HG02884 (cell line): ENCODE measurements at regions not wholly inside any gene's neighbourhood (a gene's known extent, or its start where the extent isn't known, plus 50 kb on each side); places are given as distances from the start of the nearest gene placed in this dataset.
"Not testable (repeated sequence)": the region's sequence is repeated elsewhere in the genome, so short reads cannot be mapped to it uniquely, and the experiment has no call there.

Experiments used
- ATAC-seq: cut with Tn5 transposase; IDR thresholded peaks from one replicate; pipeline ENCODE4 v1.9.1; 2021; ENCODE audit warnings: mild to moderate bottlenecking, moderate library complexity; ENCODE audit not compliant: unreplicated experiment

GRCh38 chr16:17947165-17947564 is 389.4 kb downstream of the NPIPA8 start:
- ATAC-seq: no peak

DNA sequence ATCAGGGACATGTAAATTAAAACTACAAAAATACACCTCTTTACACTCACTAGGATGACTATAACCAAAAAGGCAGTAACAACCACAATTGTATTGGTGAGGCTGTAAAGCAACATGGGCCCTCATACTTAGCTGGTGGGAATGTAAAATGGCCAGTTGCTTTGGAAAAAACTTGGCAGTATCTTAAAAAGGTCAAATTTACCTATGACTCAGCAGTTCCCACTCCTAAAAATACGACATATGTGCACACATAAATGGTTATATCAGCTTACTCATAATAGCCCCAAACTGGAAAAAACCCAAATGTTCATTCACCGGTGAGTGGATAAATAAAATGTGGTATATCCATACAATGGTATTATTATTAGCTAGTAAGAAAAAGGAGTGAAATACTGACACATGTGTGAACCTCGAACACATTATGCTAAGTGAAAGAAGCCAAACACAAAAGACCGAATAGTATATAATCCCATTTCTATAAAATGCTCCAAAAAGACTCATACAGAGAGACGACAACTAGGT is 391.4 kb downstream of the NPIPA8 start:
- no peak for ATAC-seq

DNA sequence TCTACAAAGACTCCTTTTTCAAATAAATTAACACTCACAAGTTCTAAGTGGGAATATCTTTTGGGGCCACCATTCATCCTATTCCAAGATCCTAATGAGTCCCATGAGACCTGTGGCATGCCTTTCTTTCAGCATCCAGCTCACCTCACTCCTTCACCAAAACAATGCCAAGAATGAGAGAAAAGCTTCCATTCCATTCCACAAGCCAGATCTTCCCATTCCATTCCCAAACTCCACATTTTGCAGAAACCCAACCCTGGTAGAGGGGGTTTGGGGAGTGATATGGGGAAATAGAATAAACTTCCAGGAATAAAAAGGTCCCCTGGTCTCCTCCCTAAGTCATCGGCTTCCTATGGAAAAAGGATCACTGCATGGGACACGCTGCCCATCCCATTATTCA is 392.2 kb downstream of the NPIPA8 start:
- no peak for ATAC-seq

DNA sequence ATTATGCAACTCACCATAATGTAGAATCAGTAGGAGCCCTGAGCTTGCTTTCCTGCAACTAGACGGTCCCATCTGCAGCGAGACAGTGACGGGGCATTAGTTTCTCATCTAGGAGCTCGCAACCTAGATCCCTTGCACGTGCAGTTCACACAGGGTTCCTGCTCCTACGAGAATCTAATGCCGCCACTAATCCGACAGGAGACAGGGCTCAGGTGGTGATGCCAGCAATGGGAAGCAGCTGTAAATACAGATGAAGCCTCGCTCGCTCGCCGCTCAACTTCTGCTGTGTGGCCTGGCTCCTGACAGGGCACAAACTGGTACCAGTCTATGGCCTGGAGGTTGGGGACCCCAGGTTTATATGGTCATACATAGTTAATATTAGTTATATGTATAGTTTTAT is 394.5 kb downstream of the NPIPA8 start:
- no peak for ATAC-seq

- no peak for ATAC-seq
These were observed 395.8 kb downstream of the NPIPA8 start for GRCh38 chr16:17940584-17941364.

GRCh38 chr16:17939723-17940122 is 396.8 kb downstream of the NPIPA8 start:
- peak; percentile 42 for ATAC-seq

GRCh38 chr16:17939122-17939536 is 397.4 kb downstream of the NPIPA8 start:
- ATAC-seq: peak; percentile 52

DNA sequence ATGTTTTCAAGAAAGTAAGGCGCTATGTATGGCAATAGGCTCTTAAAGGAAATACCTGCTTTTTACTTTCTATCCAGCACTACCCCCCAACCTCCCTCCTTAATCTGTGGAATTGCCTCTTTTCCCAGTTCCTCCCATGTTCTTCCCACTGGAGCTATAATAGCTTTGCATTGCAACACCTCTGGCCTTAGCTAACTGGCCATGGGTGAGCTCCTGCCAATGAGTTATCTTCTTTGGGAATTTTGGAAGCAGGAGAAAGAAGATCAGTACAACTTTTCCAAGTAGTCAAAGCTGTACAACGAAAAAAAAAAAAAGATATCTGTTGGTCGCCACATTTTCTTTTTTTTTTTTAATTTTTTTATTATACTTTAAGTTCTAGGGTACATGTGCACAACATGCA is 398.0 kb downstream of the NPIPA8 start:
- no peak for ATAC-seq

DNA sequence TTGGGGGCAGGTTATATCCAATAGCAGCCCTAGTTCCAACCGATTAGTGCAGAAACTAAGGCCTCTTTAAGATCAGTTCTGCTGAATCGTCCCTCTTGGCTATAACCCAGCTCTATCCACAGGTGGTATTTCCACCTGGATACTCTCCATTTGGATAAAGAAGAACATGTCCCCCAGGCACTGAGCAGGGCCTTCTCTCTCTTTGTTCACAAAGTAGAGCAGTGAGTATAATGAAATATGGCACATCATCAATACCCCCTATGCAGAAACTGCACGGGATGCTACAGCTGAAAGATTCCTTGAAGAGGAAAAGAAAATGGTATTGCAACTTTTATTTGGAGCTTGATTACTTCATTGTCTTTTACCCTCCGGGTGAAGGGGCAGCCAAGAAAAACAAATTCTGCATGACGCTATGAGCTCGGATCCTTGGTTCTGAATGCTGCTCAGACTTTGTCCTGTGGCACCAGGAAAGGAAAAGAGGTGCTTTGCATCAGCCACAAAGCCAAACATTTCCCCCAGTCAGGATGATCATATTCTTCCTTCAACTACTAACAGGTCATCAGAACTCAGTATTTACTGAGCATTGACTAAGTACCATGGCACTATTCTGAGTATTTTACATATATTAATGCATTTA is 399.7 kb downstream of the NPIPA8 start:
- no peak for ATAC-seq

GRCh38 chr16:17930280-17930679 is 406.3 kb downstream of the NPIPA8 start:
- no peak for ATAC-seq

GRCh38 chr16:17926866-17927399 is 409.6 kb downstream of the NPIPA8 start:
- ATAC-seq: no peak

GRCh38 chr16:17926461-17926860 is 410.1 kb downstream of the NPIPA8 start:
- no peak for ATAC-seq

GRCh38 chr16:17925761-17926160 is 410.8 kb downstream of the NPIPA8 start:
- ATAC-seq: no peak

GRCh38 chr16:17921357-17921978 is 415.1 kb downstream of the NPIPA8 start:
- ATAC-seq: no peak

DNA sequence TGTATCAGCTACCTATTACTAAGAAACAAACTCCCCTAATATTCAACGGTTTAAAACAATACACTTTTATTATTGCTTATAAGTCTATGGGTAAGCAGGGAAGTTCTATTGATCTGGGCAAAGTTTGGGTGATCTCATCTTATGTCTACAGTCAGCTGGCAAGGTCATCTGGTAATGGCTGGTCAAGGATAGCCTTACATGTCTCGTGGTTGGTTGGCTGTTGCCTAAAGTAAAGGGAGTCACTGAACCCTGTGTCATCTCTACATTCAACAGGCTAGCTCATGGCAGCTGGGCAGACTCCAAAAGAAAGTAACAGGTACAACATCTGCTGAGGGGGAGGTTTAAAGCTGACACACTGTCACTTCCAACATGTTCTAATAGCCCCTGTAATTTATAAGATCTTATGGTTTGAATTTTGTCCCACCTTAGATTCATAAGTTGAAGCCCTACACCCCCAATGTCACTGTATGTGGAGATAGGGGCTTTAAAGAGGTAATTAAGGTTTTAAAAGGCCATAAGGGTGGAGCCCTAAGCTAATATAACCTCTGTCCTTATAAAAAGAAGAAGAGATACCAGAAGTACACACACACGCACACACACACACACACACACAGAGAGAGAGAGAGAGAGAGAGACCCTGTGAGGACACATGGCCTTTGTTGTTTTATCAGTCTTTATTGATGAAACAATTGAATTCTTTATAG is 419.1 kb downstream of the NPIPA8 start:
- no peak for ATAC-seq

DNA sequence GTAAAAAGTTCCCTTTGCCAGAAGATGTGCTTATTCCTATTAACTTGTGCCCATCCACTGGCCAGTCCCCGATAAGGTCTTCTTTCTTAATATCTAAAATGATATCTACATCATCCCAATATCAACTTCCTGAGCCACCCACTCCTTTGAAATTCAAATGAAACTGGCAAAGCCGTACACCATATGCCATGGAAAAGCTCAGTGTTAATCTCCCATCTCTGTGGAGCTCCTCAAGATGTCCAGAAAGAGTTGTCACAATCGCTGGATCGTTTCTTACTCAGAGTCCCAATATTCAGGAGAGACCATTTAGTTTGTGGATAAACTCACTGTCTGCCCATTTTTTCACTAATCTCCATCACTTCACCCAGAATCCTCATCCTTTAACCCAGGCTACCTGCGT is 420.7 kb downstream of the NPIPA8 start:
- ATAC-seq: no peak

DNA sequence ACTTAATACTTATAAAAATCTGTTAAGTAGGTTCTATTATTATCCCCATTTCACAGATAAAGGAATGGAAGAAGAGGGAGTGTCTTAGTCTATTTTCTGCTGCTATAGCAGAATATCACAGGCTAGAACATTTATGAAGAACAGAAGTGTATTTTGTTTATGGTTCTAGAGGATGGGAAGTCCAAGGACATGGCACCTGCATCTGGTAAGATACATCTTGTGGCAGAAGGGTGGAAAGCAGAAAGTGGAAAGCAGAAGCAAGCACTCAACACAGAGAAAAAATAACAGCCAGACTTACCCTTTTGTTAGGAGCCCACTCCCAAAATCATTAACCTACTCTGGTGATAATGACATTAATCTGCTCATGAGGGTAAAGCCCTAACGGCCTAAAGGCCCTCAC is 422.4 kb downstream of the NPIPA8 start:
- no peak for ATAC-seq

DNA sequence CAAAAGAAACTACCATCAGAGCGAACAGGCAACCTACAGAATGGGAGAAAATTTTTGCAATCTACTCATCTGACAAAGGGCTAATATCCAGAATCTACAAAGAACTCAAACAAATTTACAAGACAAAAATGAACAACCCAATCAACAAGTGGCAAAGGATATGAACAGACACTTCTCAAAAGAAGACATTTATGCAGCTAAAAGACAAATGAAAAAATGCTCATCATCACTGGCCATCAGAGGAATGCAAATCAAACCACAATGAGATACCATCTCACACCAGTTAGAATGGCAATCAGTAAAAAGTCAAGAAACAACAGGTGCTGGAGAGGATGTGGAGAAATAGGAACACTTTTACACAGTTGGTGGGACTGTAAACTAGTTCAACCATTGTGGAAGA is 425.0 kb downstream of the NPIPA8 start:
- ATAC-seq: not testable (repeated sequence)

DNA sequence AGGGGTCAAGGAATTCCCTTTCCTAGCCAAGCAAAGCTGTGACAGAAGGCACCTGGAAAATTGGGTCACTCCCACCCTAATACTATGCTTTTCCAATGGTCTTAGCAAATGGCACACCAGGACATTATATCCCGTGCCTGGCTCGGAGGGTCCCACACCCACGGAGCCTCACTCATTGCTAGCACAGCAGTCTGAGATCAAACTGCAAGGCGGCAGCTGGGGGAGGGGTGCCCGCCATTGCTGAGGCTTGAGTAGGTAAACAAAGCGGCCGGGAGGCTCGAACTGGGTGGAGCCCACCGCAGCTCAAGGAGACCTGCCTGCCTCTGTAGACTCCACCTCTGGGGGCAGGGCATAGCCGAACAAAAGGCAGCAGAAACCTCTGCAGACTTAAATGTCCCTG is 429.9 kb downstream of the NPIPA8 start:
- not testable (repeated sequence) for ATAC-seq

DNA sequence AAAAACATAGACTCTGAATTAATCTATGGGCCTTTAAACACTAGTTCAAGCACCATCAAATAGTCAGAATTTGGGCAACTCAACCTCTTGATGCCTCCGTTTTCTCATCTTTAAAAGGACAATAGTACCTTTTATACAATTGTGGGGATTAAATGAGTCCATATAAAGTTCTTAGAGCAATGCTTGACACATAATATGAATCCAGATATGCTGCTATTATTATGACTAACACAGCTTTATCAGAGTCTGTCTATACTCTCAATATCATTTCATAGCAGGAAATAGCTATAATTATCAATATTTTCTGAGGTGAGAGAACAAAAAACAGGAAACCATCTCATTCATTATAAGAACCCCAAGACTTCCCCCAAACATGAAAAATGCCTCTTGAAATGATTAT is 430.5 kb upstream of the XYLT1 start:
- ATAC-seq: no peak

- no peak for ATAC-seq
These were observed 428.4 kb upstream of the XYLT1 start for GRCh38 chr16:17899141-17899540.
